Osteocyte (in vitro differentiated cells): ENCODE measurements at regions not wholly inside any gene's neighbourhood (a gene's known extent, or its start where the extent isn't known, plus 50 kb on each side); places are given as distances from the start of the nearest gene placed in this dataset.

Source experiments
- DNase-seq: peaks from one replicate; pipeline ENCODE4 v3.0.0; 2021; ENCODE audit warnings: mixed read lengths; ENCODE audit not compliant: unreplicated experiment; ENCODE audit errors: extremely low spot score
- H3K27ac Mint-ChIP-seq: one replicate; pipeline ENCODE4 v1.8.0; 2021; ENCODE audit warnings: mild to moderate bottlenecking, mixed read lengths; ENCODE audit not compliant: unreplicated experiment
- H3K27me3 Mint-ChIP-seq: one replicate; pipeline ENCODE4 v1.8.0; 2021; ENCODE audit warnings: mixed read lengths; ENCODE audit not compliant: unreplicated experiment
- H3K36me3 Mint-ChIP-seq: one replicate; pipeline ENCODE4 v1.8.0; 2021; ENCODE audit warnings: mixed read lengths; ENCODE audit not compliant: unreplicated experiment
- H3K4me1 Mint-ChIP-seq: one replicate; pipeline ENCODE4 v1.8.0; 2021; ENCODE audit warnings: mixed read lengths; ENCODE audit not compliant: unreplicated experiment
- H3K4me3 Mint-ChIP-seq: one replicate; pipeline ENCODE4 v1.8.0; 2021; ENCODE audit warnings: mild to moderate bottlenecking, moderate library complexity, mixed read lengths; ENCODE audit not compliant: unreplicated experiment
- H3K9me3 Mint-ChIP-seq: one replicate; pipeline ENCODE4 v1.8.0; 2021; ENCODE audit warnings: mixed read lengths; ENCODE audit not compliant: unreplicated experiment
- TF ChIP-seq, protein P1 (sequence below): fragments of 200-600 bp; sonication (generic); IDR thresholded peaks from 2 replicates; pipeline ENCODE4 v1.5.0; 2021; ENCODE audit warnings: antibody characterized with exemption, mild to moderate bottlenecking, moderate library complexity

DNA sequence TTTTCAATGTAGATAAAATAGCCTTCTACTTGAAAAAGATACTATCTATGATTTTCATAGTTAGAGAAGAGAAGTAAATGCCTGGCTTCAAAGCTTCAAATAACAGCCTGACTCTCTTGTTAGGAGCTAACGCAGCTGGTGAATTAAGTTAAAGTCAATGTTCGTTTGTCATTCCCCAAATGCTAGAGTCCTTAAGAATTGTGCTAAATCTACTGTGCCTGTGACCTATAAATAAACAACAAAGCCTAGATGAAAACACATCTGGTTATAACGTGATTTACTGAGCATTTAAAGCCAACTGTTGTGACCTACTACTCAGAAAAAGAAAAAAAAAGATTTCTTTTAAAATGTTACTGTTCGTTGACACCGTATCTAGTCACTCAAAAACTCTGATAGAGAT, 134.7 kb downstream of the POLR1F start:
- H3K4me1 Mint-ChIP-seq = peaks cover 10% of the 10 kb centered on the region
- H3K9me3 Mint-ChIP-seq = no peaks in the 10 kb centered on the region
- peaks cover 3% of the 10 kb centered on the region for H3K27me3 Mint-ChIP-seq
- DNase-seq = no peak
- no peak overlapping the region for H3K27ac Mint-ChIP-seq
- TF ChIP-seq, protein P1, sequence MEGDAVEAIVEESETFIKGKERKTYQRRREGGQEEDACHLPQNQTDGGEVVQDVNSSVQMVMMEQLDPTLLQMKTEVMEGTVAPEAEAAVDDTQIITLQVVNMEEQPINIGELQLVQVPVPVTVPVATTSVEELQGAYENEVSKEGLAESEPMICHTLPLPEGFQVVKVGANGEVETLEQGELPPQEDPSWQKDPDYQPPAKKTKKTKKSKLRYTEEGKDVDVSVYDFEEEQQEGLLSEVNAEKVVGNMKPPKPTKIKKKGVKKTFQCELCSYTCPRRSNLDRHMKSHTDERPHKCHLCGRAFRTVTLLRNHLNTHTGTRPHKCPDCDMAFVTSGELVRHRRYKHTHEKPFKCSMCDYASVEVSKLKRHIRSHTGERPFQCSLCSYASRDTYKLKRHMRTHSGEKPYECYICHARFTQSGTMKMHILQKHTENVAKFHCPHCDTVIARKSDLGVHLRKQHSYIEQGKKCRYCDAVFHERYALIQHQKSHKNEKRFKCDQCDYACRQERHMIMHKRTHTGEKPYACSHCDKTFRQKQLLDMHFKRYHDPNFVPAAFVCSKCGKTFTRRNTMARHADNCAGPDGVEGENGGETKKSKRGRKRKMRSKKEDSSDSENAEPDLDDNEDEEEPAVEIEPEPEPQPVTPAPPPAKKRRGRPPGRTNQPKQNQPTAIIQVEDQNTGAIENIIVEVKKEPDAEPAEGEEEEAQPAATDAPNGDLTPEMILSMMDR = no peak
- H3K4me3 Mint-ChIP-seq = no peak overlapping the region
- H3K36me3 Mint-ChIP-seq = no peaks in the 10 kb centered on the region

DNA sequence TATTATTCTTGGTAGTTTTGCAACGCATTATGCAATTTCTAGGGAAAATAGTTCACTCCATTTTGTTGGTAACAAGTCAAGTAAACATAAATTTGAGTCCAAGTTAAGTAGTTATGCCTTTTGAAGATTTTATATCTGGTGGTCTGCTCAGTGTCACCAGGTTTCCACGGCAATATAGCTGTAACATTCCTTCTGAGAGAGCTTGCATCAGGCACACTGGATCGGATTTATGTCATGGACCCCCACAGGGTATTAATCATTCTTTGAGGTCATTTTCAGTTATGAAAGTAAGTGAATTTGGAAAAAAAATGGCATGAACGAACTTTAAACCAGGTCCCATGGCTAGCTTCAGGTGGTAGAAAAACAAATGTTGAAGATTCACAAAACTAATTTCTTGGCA, 136.3 kb downstream of the POLR1F start:
- no peak overlapping the region for H3K27ac Mint-ChIP-seq
- TF ChIP-seq, protein P1 = no peak
- H3K27me3 Mint-ChIP-seq = peaks cover 3% of the 10 kb centered on the region
- H3K9me3 Mint-ChIP-seq = no peaks in the 10 kb centered on the region
- no peak for DNase-seq
- H3K4me3 Mint-ChIP-seq = no peak overlapping the region
- H3K4me1 Mint-ChIP-seq = peaks cover 17% of the 10 kb centered on the region
- H3K36me3 Mint-ChIP-seq = no peaks in the 10 kb centered on the region

DNA sequence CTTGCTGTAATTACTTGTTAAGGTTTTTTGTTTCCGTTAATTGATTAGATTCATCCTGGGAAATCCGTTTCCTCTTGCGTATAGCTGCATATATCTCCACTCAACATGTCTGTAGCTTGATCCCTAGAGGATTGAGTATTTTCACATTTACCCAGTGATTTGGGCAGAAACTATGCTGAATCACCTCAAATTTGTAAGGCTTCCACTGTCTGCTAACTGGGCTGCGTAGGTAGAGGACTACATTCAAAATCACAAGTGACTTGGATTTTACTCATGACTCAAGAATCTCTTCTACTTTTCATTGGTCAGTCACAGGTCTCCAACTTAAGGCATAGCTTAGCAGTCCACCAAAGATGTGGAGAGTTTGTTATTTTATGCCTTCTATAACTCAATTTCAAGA, 141.8 kb downstream of the POLR1F start:
- DNase-seq = no peak
- Mint-ChIP-seq H3K36me3 (no peaks in the 10 kb centered on the region), H3K4me1 (peaks cover 12% of the 10 kb centered on the region), H3K4me3 (no peak overlapping the region), H3K9me3 (peaks cover 6% of the 10 kb centered on the region), H3K27ac (no peak overlapping the region), H3K27me3 (peaks cover 3% of the 10 kb centered on the region)
- TF ChIP-seq, protein P1 = no peak

DNA sequence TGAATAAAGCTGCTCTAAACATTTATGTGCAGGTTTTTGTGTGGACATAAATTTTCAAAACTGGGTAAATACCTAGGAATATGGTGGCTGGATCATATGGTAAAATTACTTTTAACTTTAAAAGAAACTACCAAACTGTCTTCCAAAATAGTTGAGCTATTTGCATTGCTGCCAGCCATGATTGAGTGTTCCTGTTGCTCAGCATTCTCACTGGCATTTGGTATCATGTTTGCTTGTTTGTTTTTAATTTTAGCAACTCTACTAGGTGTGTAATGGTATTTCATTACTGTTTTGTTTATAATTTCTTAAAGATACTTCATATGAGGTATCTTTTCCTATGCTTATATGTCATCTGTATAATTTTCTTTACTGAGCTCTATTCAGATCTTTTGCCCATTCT, 143.2 kb downstream of the POLR1F start:
- TF ChIP-seq, protein P1 = no peak
- Mint-ChIP-seq H3K4me3 (no peak overlapping the region), H3K36me3 (no peaks in the 10 kb centered on the region), H3K4me1 (peaks cover 26% of the 10 kb centered on the region), H3K27ac (no peak overlapping the region), H3K27me3 (peaks cover 3% of the 10 kb centered on the region), H3K9me3 (peaks cover 12% of the 10 kb centered on the region)
- DNase-seq = no peak

DNA sequence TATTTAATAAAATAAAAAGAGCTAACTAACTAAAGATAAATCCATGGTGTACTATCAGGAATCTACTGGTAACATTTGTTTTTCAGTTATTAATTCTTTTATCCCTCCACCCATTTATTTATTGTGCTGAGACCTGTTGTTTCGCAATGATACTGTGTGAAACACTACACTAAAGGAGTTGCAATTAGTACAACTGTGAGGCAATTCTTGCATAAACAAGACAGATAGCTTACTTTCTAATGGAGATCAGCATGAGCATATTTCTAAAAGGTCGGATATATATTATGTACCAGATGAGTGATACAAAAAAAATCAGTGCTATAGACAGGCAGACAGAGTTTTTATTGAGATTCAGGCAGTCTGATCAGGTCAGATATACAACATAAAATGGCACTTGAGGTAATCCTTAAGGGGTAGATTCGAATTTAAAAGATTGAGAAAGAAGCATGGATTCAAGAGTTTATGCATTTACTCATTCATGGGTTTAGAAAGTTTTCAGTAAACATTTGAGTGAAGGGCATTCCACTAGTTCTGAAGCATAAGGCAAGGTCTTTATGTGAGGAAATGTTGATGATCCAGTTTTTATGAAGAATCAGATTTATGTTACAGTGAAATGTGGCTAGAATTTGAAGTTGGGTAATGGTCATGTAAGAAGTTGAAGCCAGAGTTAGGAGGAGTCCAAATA, 147.6 kb downstream of the POLR1F start:
- H3K9me3 Mint-ChIP-seq = peaks cover 11% of the 10 kb centered on the region
- DNase-seq = no peak
- no peaks in the 10 kb centered on the region for H3K36me3 Mint-ChIP-seq
- H3K27ac Mint-ChIP-seq = peak overlapping the region; percentile 97
- peaks cover 49% of the 10 kb centered on the region for H3K4me1 Mint-ChIP-seq
- no peak overlapping the region for H3K4me3 Mint-ChIP-seq
- H3K27me3 Mint-ChIP-seq = no peaks in the 10 kb centered on the region
- TF ChIP-seq, protein P1 = no peak
